HG02852 (cell line): ENCODE measurements at regions not wholly inside any gene's neighbourhood (a gene's known extent, or its start where the extent isn't known, plus 50 kb on each side); places are given as distances from the start of the nearest gene placed in this dataset.
A peak's percentile ranks its signal among the peaks of the same experiment; 100 is the strongest.

Source experiments
- ATAC-seq: cut with Tn5 transposase; IDR thresholded peaks from one replicate; pipeline ENCODE4 v1.9.1; 2021; ENCODE audit warnings: mild to moderate bottlenecking, moderate library complexity; ENCODE audit not compliant: unreplicated experiment

DNA sequence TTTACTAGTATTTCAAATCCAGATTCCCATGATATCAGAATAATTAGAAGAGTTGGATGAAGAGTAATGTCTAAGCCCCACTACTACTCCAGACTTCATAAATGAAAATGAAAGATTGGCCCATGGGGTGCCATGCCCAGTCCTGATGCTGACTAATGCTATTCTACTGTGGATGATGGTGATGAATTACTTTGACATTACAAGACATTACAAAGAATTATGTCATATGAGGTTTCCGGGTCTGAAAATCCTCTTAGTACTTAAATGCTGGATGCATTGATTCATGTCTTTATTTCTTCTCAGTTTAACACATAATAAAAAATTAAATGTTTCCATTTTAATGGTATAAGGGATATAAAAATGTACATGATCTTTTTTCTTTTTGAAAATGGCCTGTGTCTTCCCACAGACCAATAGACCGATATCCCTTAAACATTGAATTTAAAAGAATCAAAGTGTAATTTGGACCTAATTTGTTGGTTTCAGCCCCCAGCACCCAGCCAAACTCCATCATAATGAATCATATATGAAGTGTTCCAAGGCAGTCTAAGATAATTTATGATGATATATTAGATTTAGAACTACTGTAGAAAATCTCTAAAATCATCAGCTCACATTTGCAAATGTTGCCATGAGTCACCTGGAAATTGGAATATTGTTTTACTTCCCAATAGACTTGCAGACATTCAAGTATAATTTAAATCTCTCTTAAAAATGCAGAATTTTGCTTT is 223.6 kb upstream of the SGCD start:
- no peak for ATAC-seq

DNA sequence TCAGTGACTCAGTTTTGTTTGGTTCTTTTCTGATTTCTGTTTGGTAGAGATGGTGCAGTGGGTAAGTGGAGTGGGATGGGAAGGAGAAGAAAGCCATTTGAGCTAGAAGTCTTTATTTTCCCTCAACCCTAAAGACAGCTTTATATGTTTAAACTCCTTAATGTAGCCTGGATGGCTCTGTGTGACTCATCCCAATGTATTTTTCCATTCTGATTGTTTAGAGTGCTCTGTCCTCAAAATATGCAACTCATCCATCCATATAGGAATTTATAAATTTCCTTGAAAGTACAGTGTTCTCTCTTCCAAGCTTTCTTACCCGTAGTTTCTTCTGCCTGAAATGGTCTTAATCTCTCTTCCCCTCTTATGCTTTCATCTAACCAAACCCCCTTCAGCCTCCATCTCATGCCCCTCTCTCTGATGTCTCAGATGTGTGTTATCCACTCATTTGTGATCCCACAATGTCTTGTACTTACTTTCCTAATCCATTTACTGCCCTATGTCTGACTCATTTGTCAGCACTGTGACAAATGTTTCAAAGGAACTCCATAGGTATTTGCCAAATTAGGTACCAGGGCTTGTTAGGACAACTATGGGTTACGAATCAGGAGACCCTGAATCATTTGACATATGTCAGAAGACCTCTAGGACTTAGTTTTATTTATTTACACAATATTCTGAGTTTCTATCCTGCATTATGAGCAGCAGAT is 217.5 kb upstream of the SGCD start:
- ATAC-seq, result no peak

DNA sequence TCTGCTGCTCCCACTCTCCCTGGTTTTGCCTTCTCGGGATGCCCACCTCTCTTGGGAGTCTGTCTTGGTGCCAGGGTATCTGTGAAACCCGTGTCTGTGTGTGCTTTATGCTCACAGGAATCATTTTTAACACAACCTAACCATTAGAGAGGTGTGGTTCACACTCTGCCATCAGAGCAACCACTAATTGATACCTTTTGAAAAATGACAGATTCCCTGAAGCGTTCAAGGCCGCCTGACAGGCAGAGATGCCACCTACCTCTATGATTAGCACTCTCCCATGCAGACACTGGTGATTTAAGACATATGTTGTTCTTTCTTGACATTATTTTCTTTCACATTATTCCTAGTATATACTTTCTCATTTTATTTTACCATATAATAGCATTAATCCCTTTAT is 207.3 kb upstream of the SGCD start:
- ATAC-seq, result no peak

DNA sequence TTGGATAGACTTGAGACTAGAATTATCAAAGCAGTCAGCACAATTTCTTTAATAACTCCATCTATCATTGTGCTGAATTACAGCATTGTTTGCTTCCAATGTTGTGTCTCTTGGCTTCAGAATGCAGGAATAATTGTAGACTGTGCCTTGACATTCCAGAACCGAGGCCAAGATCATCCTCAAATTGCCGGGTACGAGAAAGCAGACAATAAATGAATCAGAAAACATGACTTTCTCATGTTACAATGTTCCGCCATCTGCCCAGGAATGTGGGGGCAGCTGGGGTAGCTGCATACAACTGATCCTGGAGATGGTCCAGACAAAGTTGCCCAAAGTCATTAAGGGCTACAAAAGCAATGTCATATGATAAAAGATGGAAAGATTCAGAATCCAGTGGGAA is 206.2 kb upstream of the SGCD start:
- ATAC-seq, result no peak

DNA sequence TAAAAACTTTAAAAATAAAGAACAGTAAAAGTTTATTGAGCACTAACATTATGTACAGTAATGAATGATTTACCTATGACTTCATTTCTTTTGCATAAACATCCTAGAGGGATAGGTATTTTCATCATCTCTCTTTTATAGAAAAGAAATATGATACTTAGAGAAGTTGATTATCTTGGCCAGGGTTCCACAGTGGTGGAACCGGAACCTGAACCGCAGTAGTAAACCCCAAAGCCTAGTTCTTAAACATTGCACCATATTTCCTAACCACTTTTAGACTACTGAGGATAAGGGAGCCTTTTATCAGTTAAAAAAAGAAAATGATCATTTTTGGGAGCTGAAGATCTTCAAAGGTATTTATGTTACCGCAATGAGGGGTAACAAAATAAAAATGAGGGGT is 205.7 kb upstream of the SGCD start:
- no peak for ATAC-seq

DNA sequence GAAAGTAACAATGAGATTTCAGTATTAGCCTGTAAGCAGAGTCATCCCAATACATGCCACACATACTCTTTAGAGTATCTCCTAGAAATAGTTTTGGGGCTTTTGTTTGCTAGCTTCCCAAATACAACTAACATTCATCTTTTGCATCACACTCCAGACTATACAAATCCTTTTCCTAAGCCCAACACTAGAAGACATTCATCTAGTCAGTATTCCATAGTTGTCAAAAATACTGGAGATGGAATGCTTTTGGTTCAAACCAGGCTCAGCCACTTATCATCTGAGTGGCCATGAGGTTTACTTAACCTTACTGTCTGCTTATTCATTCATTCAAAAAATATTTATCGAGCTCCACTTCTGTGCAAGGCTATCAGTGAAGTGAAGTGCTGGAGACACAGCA is 205.1 kb upstream of the SGCD start:
- no peak for ATAC-seq

DNA sequence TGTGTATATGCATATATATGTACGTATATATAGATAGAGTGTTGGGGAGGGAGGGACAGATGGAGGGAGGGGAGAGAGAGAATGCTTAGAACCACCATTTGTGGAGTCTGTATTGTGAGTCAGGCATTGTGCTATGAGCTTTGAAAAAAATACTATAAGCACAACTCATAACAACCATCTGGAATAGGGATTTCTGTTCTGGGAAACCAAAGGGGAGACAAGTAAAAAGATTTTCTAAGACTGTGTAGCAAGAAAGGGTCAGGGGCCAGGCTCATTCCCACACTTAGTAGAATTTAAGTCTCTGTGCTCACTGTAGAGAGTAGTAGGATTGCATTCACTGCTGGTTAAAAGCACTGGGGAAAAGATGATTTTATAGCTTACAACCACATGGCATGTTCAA is 202.3 kb upstream of the SGCD start:
- ATAC-seq, result no peak

DNA sequence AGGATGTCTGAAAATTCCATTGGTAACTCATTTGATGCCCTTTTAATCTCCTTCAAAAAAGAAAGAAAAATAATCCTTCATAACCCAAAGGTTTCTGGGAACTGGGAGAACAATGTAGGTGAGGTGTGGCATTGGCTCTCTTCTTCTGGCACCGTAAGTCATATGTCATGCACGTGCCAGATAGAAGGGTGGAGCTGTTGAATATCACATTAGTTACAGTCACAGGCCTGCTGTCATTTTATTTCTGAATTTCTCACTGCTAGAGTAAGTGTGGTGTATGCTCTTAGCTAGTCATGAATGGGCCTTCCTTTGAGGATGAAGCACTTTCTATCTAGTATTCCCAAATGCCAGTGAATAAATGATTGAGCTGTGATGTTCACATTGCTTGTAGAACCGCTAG is 201.8 kb upstream of the SGCD start:
- ATAC-seq, result no peak

DNA sequence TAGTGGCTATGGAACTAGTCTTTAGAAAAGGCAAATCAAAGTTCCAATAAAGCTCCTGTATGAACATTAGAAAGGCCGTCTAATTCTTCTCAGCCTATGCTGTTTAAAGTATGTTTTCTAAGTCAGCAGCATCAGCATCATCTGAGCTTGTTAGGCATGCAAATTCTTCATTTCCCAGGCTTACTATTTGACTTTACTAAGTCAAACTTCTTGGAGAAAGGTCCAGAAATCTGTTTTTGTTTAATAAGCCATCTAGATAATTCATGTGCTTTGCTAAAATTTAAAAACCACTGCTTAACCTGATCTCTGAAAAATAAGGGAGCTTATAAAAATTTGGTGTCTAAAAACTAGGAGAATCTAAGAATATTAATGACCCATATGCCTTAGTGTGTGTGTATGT is 200.2 kb upstream of the SGCD start:
- no peak for ATAC-seq

DNA sequence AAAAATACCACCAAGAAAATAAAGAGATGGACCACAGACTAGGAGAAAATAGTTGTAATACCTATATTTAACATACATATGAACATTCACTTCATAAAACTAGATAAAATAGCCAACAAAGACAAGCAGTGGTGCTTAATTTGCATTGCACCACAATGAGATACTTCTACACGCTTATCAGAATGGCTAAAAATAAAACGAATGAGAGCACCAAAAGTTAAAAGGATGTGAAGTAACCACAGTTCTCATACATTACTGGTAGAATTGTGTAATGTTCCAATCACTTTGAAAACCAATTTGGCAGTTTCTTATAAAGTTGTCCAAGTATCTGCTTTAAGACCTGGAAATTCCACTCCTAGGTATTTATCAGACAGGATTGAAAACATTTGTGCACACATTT is 198.9 kb upstream of the SGCD start:
- ATAC-seq, result peak; percentile 80

DNA sequence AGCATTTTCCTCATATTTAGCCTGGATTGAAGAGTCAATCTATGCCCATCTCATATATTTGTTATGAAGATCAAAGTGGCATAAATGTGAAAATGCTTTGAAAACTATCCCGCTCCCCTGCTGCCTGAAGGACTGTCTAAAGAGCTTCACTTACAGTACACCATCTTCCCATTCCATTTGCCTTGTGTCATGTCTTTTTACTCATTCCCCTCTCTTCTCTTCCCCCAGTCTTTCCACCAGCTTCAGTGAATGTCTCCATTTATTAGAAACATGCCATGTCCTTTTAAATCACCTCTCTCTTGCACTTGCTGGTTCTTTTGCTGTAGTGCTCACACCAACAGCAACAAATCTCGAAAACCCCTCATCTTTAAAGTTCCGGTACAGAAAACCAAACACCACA is 192.7 kb upstream of the SGCD start:
- no peak for ATAC-seq

DNA sequence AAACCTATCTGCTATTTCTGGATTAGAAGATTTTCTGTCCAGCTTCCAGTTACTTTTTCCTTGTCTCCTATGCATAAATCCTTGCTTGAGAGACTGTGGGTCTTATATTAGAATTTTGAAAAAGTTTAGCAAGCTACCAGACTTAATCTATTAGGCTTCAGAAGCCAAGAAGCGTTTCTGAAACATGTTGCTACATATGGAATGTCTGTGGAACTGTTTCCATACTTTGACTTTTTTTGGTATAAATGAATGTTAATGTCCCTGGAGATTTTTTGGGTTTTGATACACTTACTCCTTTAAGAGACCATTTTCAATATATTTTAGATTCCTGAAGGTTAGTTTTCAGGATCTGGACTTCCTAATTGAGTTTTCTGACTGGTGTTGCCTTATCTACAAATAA is 191.4 kb upstream of the SGCD start:
- no peak for ATAC-seq

DNA sequence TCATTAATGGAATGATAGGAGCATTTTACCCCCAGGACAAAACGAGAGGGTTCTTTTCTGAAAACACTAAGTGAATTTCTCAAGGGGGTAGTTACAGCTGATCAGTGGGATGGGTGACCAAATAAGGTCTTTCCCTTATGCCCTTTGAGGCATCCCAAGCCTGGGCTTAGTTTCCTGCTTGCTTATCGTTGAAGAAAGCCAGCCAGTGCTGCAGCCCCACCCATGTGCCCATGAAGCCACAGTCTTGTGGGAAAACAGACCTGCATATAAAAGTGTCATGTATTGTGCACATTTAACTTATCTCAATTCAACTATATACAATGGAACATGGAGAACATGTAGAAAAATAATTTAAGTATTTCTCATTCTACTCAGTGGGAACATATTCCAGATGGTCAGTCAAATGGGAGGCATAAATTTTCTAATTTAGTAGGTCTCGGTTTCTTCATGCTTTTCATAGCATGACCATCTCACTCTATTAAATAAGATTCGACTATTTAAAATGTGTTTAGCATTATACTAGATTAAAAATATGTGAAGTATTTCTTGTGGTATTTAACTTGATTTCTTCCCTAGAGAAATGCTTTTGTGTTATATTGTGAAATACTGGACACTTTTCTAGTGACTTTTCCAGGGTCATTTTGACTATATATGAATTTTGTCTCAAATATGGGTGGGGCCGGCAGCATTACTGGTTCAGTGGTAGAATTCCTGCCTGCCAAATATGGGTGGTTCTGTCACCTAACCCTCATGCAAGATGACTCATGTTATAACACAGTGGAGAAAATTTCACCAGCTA is 189.7 kb upstream of the SGCD start:
- ATAC-seq, result no peak

DNA sequence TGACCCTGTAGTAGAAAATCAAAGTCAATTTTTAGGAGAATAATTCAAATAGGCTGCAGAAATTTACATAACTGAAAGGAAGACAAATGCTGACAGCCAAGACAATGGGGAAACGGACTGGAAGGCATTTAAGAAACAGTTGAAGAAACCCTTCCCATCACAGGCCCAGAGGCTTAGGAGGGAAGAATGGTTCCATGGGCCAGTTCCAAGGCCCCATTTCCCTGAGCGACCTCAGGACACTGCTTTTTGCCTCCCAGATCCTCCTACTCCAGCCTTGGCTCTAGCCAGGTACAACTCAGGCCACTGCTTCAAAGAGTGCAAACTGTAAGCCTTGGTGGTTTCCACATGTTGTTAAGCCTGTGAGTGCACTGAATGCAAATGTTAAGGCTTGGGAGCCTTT is 184.1 kb upstream of the SGCD start:
- ATAC-seq, result no peak

DNA sequence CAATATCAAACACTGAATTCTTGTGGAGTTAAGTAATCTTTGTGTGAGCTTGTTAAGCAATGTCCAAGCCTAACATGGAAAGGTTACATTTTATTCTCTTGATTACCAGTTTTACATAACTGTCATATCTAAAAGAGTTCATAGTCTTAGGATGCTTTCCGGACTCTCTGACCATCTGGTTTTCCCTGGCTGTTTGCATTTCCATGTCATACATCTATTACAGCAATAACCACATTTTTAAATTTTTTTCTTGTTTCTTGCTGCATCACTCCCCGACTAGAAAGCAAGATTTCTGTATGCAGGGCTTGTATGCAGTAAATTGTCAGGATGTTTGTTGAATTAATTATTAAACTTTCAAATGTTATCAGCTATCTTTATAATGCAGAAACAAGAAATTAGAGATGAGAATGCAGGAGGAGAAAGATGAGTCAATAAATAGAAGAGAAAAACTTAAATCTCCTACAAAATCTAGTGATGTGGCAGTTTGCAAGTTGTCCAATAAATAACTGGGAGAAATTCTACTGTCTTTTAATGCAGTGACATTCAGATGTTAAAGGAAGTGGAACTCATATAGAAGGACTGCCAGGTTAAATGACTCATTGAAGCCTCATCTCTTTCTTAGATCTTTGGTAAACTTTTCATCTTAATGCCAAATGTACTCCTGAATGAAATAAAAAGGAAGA is 179.6 kb upstream of the SGCD start:
- ATAC-seq, result no peak

DNA sequence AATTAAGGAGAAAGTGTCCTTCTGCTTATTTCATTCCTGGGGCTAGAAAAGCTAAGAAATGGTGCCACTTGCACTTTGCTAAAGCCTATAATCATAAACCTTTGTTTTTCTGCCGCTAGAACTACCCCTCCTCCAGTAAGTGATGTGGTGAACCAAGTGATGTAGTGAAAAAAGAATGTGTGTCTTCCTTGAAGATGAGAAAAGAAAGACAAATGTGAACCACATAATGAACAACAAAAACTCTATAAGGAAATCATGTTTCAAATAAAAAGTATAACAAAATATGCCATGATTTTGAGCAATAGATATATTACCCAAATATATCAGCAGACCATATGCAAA is 179.0 kb upstream of the SGCD start:
- ATAC-seq, result no peak

DNA sequence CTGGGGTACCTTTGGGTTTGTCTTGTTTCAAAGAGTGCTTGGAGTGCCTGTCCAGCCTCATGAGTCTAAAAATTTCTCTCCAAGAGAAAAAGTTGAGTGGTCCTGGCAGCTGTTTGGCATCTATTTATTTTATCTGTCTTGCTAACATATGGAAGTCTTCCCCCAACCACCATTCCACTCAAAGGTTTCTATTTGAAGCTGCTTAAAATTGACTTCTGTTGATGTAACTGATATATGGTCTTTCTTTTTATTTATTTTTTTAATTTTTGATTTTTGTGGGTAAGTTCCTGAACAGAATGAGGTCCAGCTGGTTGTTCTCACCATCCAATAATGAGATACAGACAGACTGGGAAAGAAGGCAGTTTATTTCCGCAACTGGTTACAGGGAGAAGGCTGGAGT is 178.7 kb upstream of the SGCD start:
- no peak for ATAC-seq

DNA sequence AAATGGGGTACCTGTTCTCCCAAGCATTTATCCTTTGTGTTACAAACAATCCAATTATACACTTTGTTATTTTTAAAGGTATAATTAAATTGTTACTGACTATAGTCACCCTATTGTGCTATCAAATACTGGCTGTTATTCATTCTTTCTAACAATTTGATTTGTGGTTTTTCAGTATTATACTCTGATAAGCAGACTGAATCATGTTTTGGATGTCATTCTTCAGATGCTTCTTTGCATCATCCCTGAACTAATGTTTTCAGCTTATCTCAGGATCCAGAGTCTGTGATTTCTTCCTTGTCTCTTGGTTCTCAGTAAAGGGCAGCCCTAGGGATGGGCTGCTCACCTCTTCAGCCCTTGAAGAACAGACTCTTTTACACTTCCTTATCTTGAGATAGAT is 177.8 kb upstream of the SGCD start:
- no peak for ATAC-seq

DNA sequence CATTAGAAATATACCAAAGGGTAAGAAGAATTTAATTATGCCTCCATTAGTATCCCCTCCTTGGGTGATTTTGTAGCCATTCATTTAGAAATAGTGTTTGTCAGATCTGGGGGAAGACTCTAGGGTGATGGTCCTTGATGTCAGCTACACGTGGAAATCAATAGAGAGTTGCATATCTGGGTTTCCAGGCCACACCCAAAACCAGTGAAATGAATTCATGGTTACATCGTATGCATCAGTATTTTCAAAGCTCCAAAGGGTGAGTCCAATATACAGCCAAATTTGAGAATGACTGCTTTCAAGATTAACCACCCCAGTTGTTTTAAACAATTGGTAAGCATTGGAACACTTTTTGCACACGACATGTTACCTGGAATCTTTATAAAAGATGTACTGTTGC is 173.4 kb upstream of the SGCD start:
- ATAC-seq, result no peak

DNA sequence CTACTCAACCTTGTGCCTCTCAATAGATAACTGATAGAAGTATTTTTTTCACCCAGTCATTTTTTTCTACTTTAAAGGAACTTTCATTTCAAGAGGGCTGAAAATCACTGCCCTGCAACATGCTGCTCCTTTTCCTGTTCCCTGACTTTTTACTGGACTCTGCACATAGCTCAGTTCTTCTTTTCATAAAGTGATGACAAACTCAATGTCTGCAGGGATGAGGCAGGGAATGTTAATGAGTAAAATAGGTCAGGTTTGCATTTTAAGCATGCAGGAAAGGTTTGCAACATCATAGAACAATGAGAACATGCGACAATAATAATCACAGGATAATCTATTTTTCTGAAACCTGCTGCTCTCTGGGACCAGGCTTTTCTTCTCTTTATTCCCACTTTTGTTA is 172.2 kb upstream of the SGCD start:
- ATAC-seq, result no peak

DNA sequence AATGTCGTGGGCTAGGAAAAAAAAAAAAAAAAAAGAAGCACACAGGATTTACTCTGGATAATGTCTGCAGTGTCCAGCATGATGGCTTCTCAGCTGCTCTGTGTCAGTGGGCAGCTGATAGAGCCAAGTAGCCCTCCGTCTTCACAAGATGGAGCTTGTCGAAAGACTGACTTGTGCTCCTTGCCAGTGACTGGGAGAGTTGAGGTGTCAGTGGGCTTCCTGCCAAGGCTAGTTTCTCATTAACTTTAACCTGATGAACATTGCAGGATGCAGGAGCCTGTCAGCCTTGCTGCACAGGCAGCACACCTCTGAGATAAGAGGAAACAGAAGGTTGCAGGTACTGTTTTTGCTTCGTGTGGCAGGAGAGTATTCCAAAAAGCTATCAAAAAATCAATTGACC is 171.4 kb upstream of the SGCD start:
- no peak for ATAC-seq

DNA sequence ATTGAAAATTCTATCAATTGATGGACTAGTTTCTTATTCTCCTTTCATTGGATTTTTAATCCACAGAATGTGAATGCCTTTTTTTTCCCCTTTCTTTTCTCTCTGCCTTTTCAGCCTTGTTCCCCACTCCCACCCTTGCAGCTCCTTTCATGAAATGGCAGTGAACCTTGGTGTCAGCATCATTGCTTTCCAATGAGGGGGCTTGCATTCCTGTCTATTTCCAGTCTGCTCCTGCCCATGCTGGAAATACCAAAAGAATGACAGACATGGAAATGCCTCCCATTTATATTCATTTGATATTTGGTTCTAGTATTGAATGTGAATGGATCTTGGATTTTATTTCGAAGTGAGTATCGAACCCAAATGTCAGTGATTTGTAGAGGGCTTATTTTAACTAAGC is 162.7 kb upstream of the SGCD start:
- ATAC-seq, result no peak
